GM23338 (cell line): ENCODE measurements at regions not wholly inside any gene's neighbourhood (a gene's known extent, or its start where the extent isn't known, plus 50 kb on each side); places are given as distances from the start of the nearest gene placed in this dataset.

Source experiments
- EZH2phosphoT487 ChIP-seq: fragments of 200-600 bp; sonication (generic); IDR thresholded peaks from one replicate; pipeline ENCODE4 v1.8.1; 2018; ENCODE audit warnings: antibody characterized with exemption; ENCODE audit not compliant: unreplicated experiment
- POLR2AphosphoS5 ChIP-seq: IDR thresholded peaks from 2 replicates; pipeline ENCODE4 v1.6.1; 2016; ENCODE audit warnings: antibody characterized with exemption, low read depth
- STAT1 ChIP-seq: IDR thresholded peaks from one replicate; pipeline ENCODE4 v1.6.1; 2016; ENCODE audit warnings: antibody characterized with exemption; ENCODE audit not compliant: unreplicated experiment
- TF ChIP-seq, protein P1 (sequence below), 2 experiments: fragments of 200-600 bp in 1 of 2; sonication (generic) in 1 of 2; conservative IDR thresholded peaks; 2 replicates each; pipeline versions ENCODE4 v1.5.1 to v1.6.1; 2016 to 2017; ENCODE audit warnings: antibody characterized with exemption in 2 of 2, low read depth in 2 of 2, mild to moderate bottlenecking in 2 of 2, moderate library complexity in 1 of 2

DNA sequence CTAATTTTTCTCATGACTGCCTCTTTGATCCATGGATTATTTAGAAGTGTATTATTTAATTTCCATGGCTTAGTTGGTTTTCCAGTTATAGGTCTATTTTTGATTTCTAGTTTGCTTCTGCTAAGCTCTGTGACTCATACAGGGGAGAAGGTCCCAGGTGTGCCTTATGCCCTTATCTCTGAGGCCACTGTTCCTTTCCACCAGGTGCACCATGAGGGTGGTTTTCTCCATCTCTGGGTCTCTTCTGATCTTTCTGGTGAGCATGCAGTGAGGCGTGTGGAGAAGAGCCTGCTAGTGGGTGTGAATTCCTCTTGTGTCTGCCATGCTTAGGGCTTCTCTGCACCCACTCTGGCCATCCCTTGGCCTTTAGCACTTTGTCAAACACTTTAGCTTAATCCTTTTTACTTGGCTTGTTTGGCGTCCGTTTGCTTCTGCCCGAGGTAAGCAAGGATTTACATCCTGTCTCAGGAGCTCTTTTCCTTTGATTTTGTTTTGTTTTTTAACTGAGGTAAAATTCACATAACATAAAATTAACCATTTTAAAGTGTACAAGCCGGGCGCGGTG, 129.8 kb upstream of the ARL4C start:
- TF ChIP-seq, protein P1, sequence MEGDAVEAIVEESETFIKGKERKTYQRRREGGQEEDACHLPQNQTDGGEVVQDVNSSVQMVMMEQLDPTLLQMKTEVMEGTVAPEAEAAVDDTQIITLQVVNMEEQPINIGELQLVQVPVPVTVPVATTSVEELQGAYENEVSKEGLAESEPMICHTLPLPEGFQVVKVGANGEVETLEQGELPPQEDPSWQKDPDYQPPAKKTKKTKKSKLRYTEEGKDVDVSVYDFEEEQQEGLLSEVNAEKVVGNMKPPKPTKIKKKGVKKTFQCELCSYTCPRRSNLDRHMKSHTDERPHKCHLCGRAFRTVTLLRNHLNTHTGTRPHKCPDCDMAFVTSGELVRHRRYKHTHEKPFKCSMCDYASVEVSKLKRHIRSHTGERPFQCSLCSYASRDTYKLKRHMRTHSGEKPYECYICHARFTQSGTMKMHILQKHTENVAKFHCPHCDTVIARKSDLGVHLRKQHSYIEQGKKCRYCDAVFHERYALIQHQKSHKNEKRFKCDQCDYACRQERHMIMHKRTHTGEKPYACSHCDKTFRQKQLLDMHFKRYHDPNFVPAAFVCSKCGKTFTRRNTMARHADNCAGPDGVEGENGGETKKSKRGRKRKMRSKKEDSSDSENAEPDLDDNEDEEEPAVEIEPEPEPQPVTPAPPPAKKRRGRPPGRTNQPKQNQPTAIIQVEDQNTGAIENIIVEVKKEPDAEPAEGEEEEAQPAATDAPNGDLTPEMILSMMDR (conservative IDR thresholded peaks at IDR 0.05; ENCODE audit: low read depth in 2 of 2): no peak
- no peak for TF ChIP-seq STAT1
- no peak for TF ChIP-seq EZH2phosphoT487
- TF ChIP-seq POLR2AphosphoS5: no peak
